GM23248 (cell line): ENCODE measurements at regions not wholly inside any gene's neighbourhood (a gene's known extent, or its start where the extent isn't known, plus 50 kb on each side); places are given as distances from the start of the nearest gene placed in this dataset.
A peak's percentile ranks its signal among the peaks of the same experiment; 100 is the strongest.

Experiments
- DNase-seq: peaks from one replicate; pipeline ENCODE4 v3.0.0-alpha.2; 2015
- H2AFZ ChIP-seq: fragments of 200-600 bp; sonication (generic); 2 replicates; pipeline ENCODE4 v1.6.1; 2016; ENCODE audit warnings: antibody characterized with exemption
- H3F3A ChIP-seq: fragments of 200-600 bp; sonication (generic); 2 replicates; pipeline ENCODE4 v1.6.1; 2016; ENCODE audit warnings: mild to moderate bottlenecking, antibody characterized with exemption, mixed run types; ENCODE audit not compliant: insufficient read depth
- H3K27ac ChIP-seq: fragments of 200-600 bp; sonication (generic); 2 replicates; pipeline ENCODE4 v1.5.1; 2016; ENCODE audit warnings: mild to moderate bottlenecking
- H3K27me3 ChIP-seq: fragments of 200-600 bp; sonication (generic); replicated peaks from 2 replicates; pipeline ENCODE4 v1.6.1; 2016; ENCODE audit warnings: mild to moderate bottlenecking; ENCODE audit not compliant: insufficient read depth
- H3K36me3 ChIP-seq: fragments of 200-600 bp; sonication (generic); 2 replicates; pipeline ENCODE4 v1.6.1; 2016; ENCODE audit warnings: low read depth, mild to moderate bottlenecking
- H3K4me1 ChIP-seq: fragments of 200-600 bp; sonication (generic); 2 replicates; pipeline ENCODE4 v1.6.1; 2016; ENCODE audit warnings: mild to moderate bottlenecking; ENCODE audit not compliant: insufficient read depth
- H3K4me2 ChIP-seq: fragments of 200-600 bp; sonication (generic); one replicate; pipeline ENCODE4 v1.6.1; 2016; ENCODE audit warnings: mild to moderate bottlenecking; ENCODE audit not compliant: unreplicated experiment
- H3K4me3 ChIP-seq: fragments of 200-600 bp; sonication (generic); 2 replicates; pipeline ENCODE4 v1.5.1; 2016; ENCODE audit warnings: mild to moderate bottlenecking
- H3K79me2 ChIP-seq: fragments of 200-600 bp; sonication (generic); 2 replicates; pipeline ENCODE4 v1.6.1; 2016; ENCODE audit warnings: mild to moderate bottlenecking; ENCODE audit not compliant: insufficient read depth
- H3K9ac ChIP-seq: fragments of 200-600 bp; sonication (generic); 2 replicates; pipeline ENCODE4 v1.6.1; 2016; ENCODE audit warnings: mild to moderate bottlenecking
- H3K9me2 ChIP-seq: fragments of 200-600 bp; sonication (generic); 2 replicates; pipeline ENCODE4 v1.6.1; 2016; ENCODE audit warnings: mixed run types, mild to moderate bottlenecking, moderate library complexity; ENCODE audit not compliant: insufficient read depth
- H3K9me3 ChIP-seq: fragments of 200-600 bp; sonication (generic); one replicate; pipeline ENCODE4 v1.6.1; 2017; ENCODE audit warnings: low read depth
- H4K20me1 ChIP-seq: fragments of 200-600 bp; sonication (generic); 2 replicates; pipeline ENCODE4 v1.6.0; 2016; ENCODE audit not compliant: insufficient read depth
- EZH2 ChIP-seq: fragments of 200-600 bp; sonication (generic); IDR thresholded peaks from 2 replicates; pipeline ENCODE4 v1.6.1; 2018; ENCODE audit warnings: antibody characterized with exemption, mild to moderate bottlenecking; ENCODE audit not compliant: insufficient read depth, poor library complexity, severe bottlenecking
- EZH2phosphoT487 ChIP-seq: fragments of 200-600 bp; sonication (generic); IDR thresholded peaks from 2 replicates; pipeline ENCODE4 v1.6.1; 2018; ENCODE audit warnings: antibody characterized with exemption, moderate library complexity, mild to moderate bottlenecking, low read depth; ENCODE audit not compliant: insufficient read depth
- WGBS, 2 experiments: methylation state at CpG; one replicate each; pipeline ENCODE4 v1.1.6; 2015 to 2017; ENCODE audit warnings: low lambda C conversion rate in 2 of 2, low coverage in 1 of 2; ENCODE audit errors: missing lambda C conversion rate in 2 of 2; 5-methylcytosine and 5-hydroxymethylcytosine counted together
- in situ Hi-C: fragments of 300-500 bp; cut with MboI; formaldehyde crosslinking; loops from 2 replicates; pipeline ENCODE4 v1.15.0; 2020

DNA sequence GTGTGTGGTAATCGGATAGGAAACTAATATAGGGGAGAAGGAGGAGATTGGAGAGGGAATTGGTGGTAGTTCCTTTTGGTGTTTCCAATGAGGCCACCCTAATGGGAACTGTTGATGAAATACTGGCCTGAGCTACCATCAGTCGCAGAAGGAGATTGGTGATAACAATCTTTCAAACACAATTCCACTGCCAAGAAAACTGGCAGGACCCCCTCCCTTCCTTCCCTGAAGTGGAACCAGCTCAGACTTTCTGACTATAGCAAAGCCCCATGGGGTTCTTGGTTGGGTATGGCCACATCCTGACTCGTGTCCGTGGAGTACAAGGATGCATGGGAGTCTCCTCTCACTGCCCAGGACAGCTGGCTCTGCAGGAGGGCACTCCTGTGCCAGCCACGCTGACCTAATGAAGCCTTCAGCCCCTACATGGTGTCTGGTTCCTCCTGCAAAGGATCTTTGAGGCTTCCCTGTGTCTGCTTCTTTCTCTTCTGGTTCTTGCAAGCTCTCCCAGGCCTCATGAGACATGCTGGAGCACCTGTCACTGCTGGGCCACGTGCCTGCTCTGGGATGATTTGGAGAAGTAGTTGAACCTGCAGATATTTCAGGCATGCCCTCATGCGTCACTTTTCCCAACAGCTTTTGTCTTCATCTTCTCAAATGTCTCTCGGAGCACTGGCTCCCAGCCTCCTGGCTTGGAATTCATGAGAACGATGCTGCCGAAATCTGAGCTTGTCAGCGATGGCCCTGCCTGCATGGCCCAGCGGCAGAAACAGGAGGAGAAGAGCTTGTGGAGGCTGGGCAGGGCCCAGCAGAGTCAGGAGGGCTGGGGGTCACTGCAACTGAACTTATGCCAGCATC lies 90.0 kb upstream of the ADPGK start:
- in situ Hi-C loops, result no loop called here
- Histone ChIP-seq H3F3A (no peaks in the 10 kb centered on the region), H3K27ac (no peak overlapping the region), H3K4me1 (no peaks in the 10 kb centered on the region), H3K27me3 (peaks cover 12% of the 10 kb centered on the region; the same call in 1 of the 2 replicates), H2AFZ (no peak overlapping the region), H4K20me1 (no peaks in the 10 kb centered on the region), H3K9me3 (no peaks in the 10 kb centered on the region), H3K9ac (no peak overlapping the region), H3K4me3 (no peak overlapping the region), H3K36me3 (no peaks in the 10 kb centered on the region), H3K9me2 (no peaks in the 10 kb centered on the region; the same call in 1 of the 2 replicates), H3K79me2 (no peaks in the 10 kb centered on the region), H3K4me2 (no peak overlapping the region)
- 8 to 13% methylated on average over 12 of the region's 12 CpGs for WGBS, 2 experiments
- DNase-seq, result peak; percentile 4
- TF ChIP-seq EZH2 (no peak), EZH2phosphoT487 (no peak)

DNA sequence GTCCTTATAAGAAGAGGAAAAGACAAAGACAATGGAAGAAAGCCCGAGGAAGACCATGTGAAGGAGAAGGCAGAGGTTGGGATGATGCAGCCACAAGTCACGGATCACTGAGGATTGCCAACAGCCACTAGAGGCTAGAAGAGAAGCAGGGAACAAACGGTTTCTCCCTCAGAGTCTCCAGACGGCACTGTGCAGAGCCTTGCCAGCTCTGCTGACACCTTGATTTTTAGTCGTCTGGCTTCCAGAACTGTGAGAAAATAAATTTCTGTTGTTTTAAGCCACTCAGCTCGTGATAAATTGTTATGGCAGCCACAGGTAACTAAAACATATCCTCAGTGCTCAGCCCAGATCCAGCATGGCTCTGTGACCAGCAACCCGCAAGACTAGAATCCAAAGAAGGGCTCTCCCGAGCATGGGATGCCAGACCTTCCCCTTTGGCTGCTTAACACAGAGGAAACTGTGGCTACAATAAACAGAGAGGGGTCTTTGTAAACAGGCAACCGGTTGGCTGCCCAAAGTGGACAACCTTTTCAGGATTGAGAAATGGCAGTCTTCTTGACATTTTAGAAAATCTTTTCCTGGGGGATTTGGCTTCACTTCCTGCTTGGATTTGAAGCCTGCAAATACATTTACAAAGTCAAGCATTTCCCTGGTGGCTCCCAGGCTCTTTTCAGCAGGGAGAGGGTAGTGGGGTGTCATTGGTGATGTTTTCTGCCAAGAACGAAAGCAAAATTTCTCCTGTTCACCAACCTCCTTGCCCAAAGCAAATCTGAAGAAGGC lies 88.7 kb upstream of the ADPGK start:
- H3K9ac ChIP-seq, result no peak overlapping the region
- H3K9me3 ChIP-seq, result no peaks in the 10 kb centered on the region
- in situ Hi-C loops, result no loop called here
- no peaks in the 10 kb centered on the region; the same call in 1 of the 2 replicates for H3K9me2 ChIP-seq
- TF ChIP-seq EZH2phosphoT487, result no peak
- no peak for TF ChIP-seq EZH2
- H3K27me3 ChIP-seq, result peaks cover 17% of the 10 kb centered on the region; the same call in 1 of the 2 replicates
- WGBS, 2 experiments, result 36 to 38% methylated on average over 10 of the region's 10 CpGs
- H2AFZ ChIP-seq, result no peak overlapping the region
- no peaks in the 10 kb centered on the region for H4K20me1 ChIP-seq
- H3K79me2 ChIP-seq, result no peaks in the 10 kb centered on the region
- H3F3A ChIP-seq, result no peaks in the 10 kb centered on the region
- H3K4me3 ChIP-seq, result no peak overlapping the region
- no peak for DNase-seq
- H3K27ac ChIP-seq, result no peak overlapping the region
- H3K4me1 ChIP-seq, result no peaks in the 10 kb centered on the region
- H3K4me2 ChIP-seq, result no peak overlapping the region
- no peaks in the 10 kb centered on the region for H3K36me3 ChIP-seq

DNA sequence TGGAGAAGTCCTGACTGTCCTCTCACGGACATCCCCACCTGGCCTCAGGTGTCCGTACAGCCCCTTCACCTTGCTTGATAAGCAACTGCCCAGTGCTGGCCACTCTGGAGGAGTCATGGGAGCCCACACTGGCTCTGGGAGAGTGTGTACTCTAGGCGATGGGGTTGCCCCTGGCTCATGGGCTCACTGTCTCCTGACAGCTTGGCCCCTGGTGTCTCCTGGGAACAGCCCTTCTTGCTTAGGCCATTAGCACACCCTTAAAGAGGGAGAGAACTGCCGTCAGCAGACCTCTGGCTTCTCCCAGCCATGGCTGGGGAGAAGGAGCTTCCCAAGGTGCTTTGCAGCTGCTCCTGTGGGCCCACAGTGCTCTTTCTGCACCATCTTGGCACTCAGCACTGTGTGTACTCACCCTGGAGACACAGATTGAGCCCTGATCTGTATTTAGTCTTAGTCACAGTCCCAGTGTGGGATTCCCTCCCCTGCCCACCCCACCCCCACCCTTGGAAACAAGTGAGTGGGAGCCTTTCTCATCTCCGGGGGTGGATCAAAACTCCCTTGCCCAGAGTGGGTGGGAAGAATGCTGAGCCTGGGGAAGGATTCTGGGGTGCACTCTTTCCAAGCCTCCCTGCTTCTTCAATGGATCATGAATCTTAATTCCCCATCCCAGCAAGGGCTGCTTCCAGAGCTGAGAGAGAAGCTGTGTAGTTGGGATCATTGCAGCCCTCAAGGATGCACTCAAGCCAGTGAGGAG lies 83.5 kb upstream of the ADPGK start:
- 37 to 50% methylated on average over 5 of the region's 5 CpGs for WGBS, 2 experiments
- no peak overlapping the region for H3K9ac ChIP-seq
- peaks cover 14% of the 10 kb centered on the region; the same call in 1 of the 2 replicates for H3K27me3 ChIP-seq
- no peaks in the 10 kb centered on the region for H3K79me2 ChIP-seq
- in situ Hi-C loops, result no loop called here
- H2AFZ ChIP-seq, result no peak overlapping the region
- no peak for DNase-seq
- H4K20me1 ChIP-seq, result no peaks in the 10 kb centered on the region
- H3K4me2 ChIP-seq, result no peak overlapping the region
- no peak for TF ChIP-seq EZH2
- no peak for TF ChIP-seq EZH2phosphoT487
- no peaks in the 10 kb centered on the region for H3K4me1 ChIP-seq
- H3K9me2 ChIP-seq, result no peaks in the 10 kb centered on the region
- no peaks in the 10 kb centered on the region for H3F3A ChIP-seq
- H3K4me3 ChIP-seq, result no peak overlapping the region
- H3K36me3 ChIP-seq, result no peaks in the 10 kb centered on the region
- H3K27ac ChIP-seq, result no peak overlapping the region
- H3K9me3 ChIP-seq, result no peaks in the 10 kb centered on the region

DNA sequence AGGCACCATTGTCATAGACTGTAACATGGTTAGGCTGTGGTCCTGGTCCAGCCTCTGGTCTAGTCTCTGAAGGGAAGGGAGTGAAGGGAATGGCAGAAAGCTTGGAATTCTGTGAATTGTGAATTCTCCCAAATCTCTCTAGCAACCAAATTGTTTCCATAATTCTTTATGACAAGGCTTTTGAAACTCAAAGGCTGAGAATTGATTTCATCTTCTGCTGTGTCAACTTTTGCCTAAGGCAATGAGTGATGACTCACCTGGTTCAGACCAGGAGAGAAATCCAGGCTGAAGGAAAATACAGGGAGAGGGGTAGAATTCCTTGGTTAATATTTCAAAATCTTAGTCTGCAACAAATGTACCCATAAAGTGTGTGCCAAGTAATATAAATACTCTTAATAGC lies 82.6 kb upstream of the ADPGK start:
- Histone ChIP-seq H3K9me3 (no peaks in the 10 kb centered on the region), H4K20me1 (no peaks in the 10 kb centered on the region), H3F3A (no peaks in the 10 kb centered on the region), H3K4me3 (no peak overlapping the region), H3K9ac (no peak overlapping the region), H3K79me2 (no peaks in the 10 kb centered on the region), H3K4me2 (no peak overlapping the region), H2AFZ (no peak overlapping the region), H3K27ac (no peak overlapping the region), H3K9me2 (no peaks in the 10 kb centered on the region), H3K4me1 (no peaks in the 10 kb centered on the region), H3K27me3 (peaks cover 6% of the 10 kb centered on the region; the same call in 1 of the 2 replicates), H3K36me3 (no peaks in the 10 kb centered on the region)
- TF ChIP-seq EZH2phosphoT487, result no peak
- TF ChIP-seq EZH2, result no peak
- peak; percentile 18 for DNase-seq
- in situ Hi-C loops, result no loop called here
